Right lobe of liver (tissue), 4 donors: ENCODE measurements at regions not wholly inside any gene's neighbourhood (a gene's known extent, or its start where the extent isn't known, plus 50 kb on each side); places are given as distances from the start of the nearest gene placed in this dataset.

Experiments used
- CTCF ChIP-seq, 4 donors: fragments of 200-600 bp in 3 of 4; fragments of 450-650 bp in 1 of 4; IDR thresholded peaks; one replicate each; pipeline versions ENCODE4 v1.5.1 to v1.8.0; 2016 to 2022; ENCODE audit warnings: antibody characterized with exemption in 4 of 4, mild to moderate bottlenecking in 2 of 4
- POLR2A ChIP-seq: fragments of 450-650 bp; IDR thresholded peaks from one replicate; pipeline ENCODE4 v1.6.1; 2017; ENCODE audit warnings: antibody characterized with exemption, mild to moderate bottlenecking
- donor health status: DM: no; HTN: no; CAD: no.
- donor health status: DM: no; HTN: no; CAD: no.
- donor health status: DM: no; HTN: yes; CAD: no.

- TF ChIP-seq CTCF (IDR thresholded peaks at IDR 0.05) (no peak), POLR2A (no peak)
Measured at GRCh38 chr2:220103596-220103995, 476.2 kb downstream of the SLC4A3 start.
